ENCODE measurements at regions not wholly inside any gene's neighbourhood (a gene's known extent, or its start where the extent isn't known, plus 50 kb on each side); places are given as distances from the start of the nearest gene placed in this dataset.

- no peak for ATAC-seq
These were observed 152.9 kb upstream of the DDX18 start for GRCh38 chr2:117661619-117662018.

- no peak for ATAC-seq
These were observed 140.3 kb upstream of the DDX18 start for GRCh38 chr2:117674172-117674571.

- ATAC-seq: no peak
These were observed 134.5 kb upstream of the DDX18 start for GRCh38 chr2:117679952-117680351.

GRCh38 chr2:117684919-117685318 is 129.6 kb upstream of the DDX18 start:
- no peak for ATAC-seq

GRCh38 chr2:117686699-117687098 is 127.8 kb upstream of the DDX18 start:
- ATAC-seq: no peak

- no peak for ATAC-seq
These were observed 122.9 kb upstream of the DDX18 start for GRCh38 chr2:117691595-117691994.

GRCh38 chr2:117692001-117692763 is 122.3 kb upstream of the DDX18 start:
- no peak for ATAC-seq

GRCh38 chr2:117693154-117693553 is 121.3 kb upstream of the DDX18 start:
- ATAC-seq: no peak

GRCh38 chr2:117693651-117694050 is 120.8 kb upstream of the DDX18 start:
- ATAC-seq: no peak

GRCh38 chr2:117698287-117698686 is 116.2 kb upstream of the DDX18 start:
- ATAC-seq: no peak

GRCh38 chr2:117698819-117699218 is 115.7 kb upstream of the DDX18 start:
- ATAC-seq: no peak

- ATAC-seq: no peak
These were observed 114.0 kb upstream of the DDX18 start for GRCh38 chr2:117700471-117700870.

GRCh38 chr2:117701365-117701764 is 113.1 kb upstream of the DDX18 start:
- no peak for ATAC-seq

- no peak for ATAC-seq
These were observed 112.4 kb upstream of the DDX18 start for GRCh38 chr2:117702098-117702497.

GRCh38 chr2:117703858-117704257 is 110.6 kb upstream of the DDX18 start:
- no peak for ATAC-seq

- no peak for ATAC-seq
These were observed 109.7 kb upstream of the DDX18 start for GRCh38 chr2:117704818-117705217.

- ATAC-seq: no peak
These were observed 106.6 kb upstream of the DDX18 start for GRCh38 chr2:117707874-117708273.

GRCh38 chr2:117712684-117713083 is 101.8 kb upstream of the DDX18 start:
- ATAC-seq: no peak

- ATAC-seq: no peak
These were observed 100.4 kb upstream of the DDX18 start for GRCh38 chr2:117714110-117714509.

GRCh38 chr2:117714745-117715417 is 99.6 kb upstream of the DDX18 start:
- no peak for ATAC-seq

- ATAC-seq: no peak
These were observed 98.0 kb upstream of the DDX18 start for GRCh38 chr2:117716505-117716904.

GRCh38 chr2:117717072-117717471 is 97.4 kb upstream of the DDX18 start:
- ATAC-seq: no peak

- no peak for ATAC-seq
These were observed 96.4 kb upstream of the DDX18 start for GRCh38 chr2:117718048-117718447.

- ATAC-seq: no peak
These were observed 93.7 kb upstream of the DDX18 start for GRCh38 chr2:117720765-117721164.

Measured in esophagus mucosa (tissue), 1 donor.